NCI-H510A treated with DMSO at 0.1 percent for 48 hours (cell line): ENCODE measurements at regions not wholly inside any gene's neighbourhood (a gene's known extent, or its start where the extent isn't known, plus 50 kb on each side); places are given as distances from the start of the nearest gene placed in this dataset.

Experiments used
- DNase-seq: peaks from one replicate; lab custom pipeline; 2025; lab: John Stamatoyannopoulos, UW

DNA sequence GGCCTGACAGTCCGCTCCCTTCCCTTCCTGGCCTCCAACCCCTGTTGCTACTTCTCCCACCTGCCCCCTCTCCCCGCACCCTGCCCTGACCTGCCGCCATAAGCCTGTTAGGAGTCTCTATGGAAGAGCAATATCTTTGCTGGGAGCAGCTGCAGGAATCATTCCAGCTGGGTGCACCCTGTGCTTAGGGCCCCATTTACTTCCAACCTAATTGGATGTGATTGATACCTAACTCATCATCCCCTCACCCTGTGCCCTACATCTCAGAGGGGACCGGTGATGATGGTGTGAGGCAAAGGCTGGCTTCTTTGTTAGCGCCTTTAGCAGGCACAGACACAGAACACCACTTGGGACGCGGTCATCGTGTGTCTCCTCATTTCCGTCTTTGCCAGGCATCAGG lies 80.0 kb upstream of the FAM180A start:
- no peak for DNase-seq

DNA sequence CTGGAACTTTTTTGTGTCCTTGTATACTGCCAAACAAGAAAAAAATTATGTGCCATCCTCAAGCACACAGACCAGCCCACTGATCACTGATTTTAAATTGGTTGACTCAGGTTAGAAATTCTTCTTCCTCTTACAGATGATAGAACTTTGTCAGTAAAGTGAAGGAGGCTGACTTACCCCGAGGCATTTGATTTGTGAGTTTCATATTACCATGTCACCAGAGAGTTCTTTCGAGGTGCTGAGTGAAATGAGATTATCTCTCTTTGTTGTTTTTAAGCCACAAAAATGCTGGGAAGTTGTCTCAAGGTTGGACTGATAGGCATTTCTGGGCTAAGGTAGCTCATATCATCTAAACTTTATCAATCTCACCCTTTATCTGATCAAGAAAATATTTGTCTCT lies 78.8 kb upstream of the FAM180A start:
- DNase-seq: no peak

DNA sequence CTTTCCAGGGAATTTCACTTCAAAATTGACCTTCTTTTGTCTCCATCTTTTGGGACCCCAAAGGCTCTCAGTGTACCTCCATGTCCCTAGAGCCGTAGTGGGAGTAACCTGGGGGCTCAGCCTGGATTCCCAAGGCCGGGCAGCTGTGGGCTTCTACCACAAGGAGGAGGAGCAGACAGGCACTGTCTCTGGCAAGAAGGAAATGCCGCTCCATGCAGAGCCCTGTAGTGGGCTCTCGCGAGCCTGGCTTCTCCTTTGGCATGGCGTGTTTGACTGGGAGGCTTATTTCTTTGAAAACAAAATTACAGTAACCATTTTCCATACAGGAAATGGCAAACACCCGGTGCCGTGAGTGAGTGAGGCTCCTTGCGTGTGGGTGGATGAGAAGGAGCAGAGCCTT lies 76.8 kb upstream of the FAM180A start:
- no peak for DNase-seq

DNA sequence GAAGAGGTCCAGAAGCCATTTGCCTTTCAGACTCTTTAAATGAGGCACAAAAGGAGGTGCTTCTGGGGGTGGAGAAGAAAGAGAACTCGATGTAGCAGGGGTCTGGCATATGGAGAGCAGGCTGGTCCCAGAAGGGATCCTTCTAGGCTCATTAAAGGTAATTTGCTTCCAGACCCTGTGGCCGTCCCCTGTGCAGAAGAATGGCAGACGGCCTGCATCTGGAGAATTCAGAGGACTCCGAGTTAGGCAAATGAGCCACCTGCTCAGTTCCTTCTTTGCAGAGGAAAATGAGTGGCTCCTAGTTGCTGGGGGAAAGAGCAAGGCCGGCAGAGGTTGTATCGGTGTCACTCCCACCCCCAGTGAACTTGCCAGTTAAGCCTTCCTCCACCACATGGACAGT lies 73.8 kb upstream of the FAM180A start:
- DNase-seq: no peak

GRCh38 chr7:135817583-135817982 lies 69.0 kb upstream of the FAM180A start:
- no peak for DNase-seq

DNA sequence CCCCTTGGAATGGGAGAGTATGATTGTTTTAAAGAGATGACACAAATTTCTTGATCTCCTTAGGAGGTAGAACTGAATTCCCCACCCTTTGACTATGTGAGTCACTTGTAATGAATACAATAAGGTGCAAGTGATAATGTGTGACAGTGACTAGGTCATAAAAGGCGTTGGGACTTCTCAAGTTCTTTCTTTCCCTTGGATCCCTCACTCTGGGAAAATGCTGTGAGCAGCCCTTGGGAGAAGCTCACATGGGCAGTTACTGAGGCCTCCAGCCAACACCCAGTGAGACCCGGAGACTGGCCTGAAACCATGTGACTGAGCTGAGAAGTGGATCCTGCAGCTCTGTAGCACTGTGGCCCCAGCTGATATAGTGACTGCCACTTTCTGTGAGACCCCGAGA lies 66.4 kb upstream of the FAM180A start:
- DNase-seq: no peak

- DNase-seq: no peak
Observed at GRCh38 chr7:135812148-135812547, 63.5 kb upstream of the FAM180A start.

GRCh38 chr7:135811506-135811905 lies 62.9 kb upstream of the FAM180A start:
- DNase-seq: no peak

DNA sequence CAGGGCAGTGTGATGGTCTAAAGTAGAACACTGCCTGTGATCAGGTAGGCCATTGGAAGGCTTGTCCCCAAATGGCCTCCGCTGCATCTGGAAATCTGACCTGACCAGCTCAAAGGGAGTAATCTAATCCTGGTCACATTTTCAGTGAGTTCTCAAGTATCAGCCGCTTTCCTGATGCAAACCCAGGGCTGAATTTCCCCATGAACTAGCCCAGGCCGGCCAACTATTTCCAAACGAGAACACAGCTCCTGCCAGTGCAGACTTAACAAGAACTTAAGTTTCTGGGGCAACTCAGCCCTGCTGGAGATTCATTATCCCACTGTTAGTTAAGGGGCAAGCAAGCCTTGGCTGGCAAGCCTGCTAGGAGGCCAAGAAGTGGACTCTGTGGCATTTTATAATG lies 59.6 kb upstream of the FAM180A start:
- peak; percentile 46 for DNase-seq

DNA sequence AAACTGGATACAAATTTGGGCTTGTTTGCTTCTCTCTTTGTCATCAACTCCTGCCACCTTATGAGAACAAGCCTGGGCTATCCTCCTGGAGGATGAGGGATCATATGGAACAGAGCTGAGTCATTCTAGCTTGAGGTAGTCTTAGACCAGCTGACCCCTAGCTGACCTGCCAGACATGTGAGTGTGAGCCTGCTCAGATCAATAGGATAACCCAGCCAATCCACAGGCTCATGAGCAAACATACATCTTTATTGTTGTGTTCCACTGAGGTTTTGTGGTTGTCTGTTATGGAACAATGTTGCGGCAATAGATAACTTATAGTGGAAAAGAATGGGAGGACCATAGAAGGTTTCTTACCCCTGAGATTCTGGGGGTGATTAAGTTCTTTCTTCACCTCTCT lies 54.5 kb upstream of the FAM180A start:
- DNase-seq: no peak

DNA sequence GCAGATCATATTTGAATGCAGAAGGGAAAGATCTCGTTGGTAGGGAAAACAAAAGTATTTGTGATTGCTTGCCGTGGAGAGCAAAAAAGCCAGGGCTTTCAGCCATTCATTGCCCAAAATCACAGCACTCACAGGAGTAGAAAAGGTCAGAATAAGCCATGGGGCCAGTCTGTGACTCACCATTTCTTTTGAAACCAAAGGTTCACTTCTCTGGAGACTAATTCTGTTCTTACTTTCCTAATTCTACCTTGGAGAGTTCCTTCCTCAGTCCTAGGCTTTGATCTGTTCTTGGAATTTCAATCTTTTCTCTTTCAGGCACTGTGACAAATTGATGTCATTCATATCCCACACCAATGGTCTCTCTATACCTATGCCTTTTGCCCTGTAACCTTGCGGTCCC lies 54.1 kb upstream of the FAM180A start:
- DNase-seq: no peak

GRCh38 chr7:135801877-135802276 lies 53.3 kb upstream of the FAM180A start:
- peak; percentile 68 for DNase-seq

GRCh38 chr7:135801045-135801693 lies 52.6 kb upstream of the FAM180A start:
- peak; percentile 44 for DNase-seq

DNA sequence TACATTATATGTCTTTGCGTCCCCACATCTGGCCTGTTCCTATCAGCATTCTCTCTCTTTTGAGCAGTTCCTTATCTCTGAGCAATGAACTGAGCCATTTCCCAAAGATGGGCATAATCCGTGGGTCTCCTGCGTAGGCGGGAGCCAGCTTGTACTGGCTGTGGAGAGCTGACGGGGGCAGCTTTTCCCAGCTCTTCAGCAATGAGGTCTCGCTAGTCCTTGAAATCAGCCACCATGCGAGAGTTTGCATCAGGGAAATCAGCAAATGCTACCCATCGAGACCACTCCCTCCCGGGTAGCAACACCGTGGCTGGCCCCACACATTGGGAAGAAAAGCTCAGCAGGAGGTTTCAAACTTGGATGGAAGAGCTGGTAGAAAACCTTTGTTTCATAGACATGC lies 51.9 kb upstream of the FAM180A start:
- DNase-seq: no peak

GRCh38 chr7:135799881-135800280 lies 51.3 kb upstream of the FAM180A start:
- DNase-seq: no peak
